ENCODE measurements at regions not wholly inside any gene's neighbourhood (a gene's known extent, or its start where the extent isn't known, plus 50 kb on each side); places are given as distances from the start of the nearest gene placed in this dataset.

DNA sequence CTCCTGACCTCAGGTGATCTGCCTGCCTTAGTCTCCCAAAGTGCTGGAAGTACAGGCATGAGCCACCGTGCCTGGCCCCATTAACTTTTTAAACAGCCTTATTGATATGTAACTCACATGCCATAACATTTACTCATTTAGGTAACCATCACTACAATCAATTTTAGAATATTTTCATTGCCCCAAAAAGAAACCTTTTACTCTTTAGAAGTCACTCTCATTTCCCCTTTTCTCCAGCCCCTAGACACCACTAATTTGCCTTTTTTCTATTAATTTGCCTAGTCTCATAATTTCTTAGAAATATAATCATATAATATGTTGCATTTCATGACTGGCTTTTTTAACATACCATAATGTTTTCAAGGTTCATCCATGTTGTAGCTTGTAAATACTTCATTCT is 57.2 kb upstream of the TACR1 start:
- TF ChIP-seq, protein P1, sequence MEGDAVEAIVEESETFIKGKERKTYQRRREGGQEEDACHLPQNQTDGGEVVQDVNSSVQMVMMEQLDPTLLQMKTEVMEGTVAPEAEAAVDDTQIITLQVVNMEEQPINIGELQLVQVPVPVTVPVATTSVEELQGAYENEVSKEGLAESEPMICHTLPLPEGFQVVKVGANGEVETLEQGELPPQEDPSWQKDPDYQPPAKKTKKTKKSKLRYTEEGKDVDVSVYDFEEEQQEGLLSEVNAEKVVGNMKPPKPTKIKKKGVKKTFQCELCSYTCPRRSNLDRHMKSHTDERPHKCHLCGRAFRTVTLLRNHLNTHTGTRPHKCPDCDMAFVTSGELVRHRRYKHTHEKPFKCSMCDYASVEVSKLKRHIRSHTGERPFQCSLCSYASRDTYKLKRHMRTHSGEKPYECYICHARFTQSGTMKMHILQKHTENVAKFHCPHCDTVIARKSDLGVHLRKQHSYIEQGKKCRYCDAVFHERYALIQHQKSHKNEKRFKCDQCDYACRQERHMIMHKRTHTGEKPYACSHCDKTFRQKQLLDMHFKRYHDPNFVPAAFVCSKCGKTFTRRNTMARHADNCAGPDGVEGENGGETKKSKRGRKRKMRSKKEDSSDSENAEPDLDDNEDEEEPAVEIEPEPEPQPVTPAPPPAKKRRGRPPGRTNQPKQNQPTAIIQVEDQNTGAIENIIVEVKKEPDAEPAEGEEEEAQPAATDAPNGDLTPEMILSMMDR (IDR thresholded peaks at IDR 0.05; ENCODE audit: control insufficient read depth, extremely low read depth, insufficient read depth), result no peak
- DNase-seq (ENCODE audit: low read depth), result no peak

DNA sequence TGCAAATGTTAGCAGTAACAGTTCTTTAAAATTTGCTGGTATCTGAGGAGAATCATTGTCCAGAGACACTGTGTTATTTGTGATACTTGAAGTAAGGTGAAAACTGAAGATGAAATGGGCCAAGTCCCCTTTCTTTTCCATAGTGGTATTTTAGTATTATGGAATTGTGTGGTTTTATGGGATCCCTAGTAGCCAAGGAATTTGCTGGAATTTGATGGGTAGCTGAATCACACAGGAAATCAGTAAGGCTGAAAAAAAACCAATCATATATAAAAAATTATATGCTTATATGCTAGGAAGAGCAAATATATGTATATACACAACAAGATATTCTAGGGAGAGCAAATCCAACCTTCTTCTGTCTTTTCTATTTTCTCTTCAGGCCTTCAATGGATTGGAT is 54.2 kb upstream of the TACR1 start:
- no peak overlapping the region for H3K4me3 ChIP-seq (ENCODE audit: low read depth, low read length)
- no peak for DNase-seq (ENCODE audit: low read depth)
- TF ChIP-seq, protein P1 (IDR thresholded peaks at IDR 0.05; ENCODE audit: control insufficient read depth, extremely low read depth, insufficient read depth), result no peak

More for the DNA sequence above, 57.2 kb upstream of the TACR1 start:
- H3K4me3 ChIP-seq (ENCODE audit: low read depth, low read length), result no peak overlapping the region

DNA sequence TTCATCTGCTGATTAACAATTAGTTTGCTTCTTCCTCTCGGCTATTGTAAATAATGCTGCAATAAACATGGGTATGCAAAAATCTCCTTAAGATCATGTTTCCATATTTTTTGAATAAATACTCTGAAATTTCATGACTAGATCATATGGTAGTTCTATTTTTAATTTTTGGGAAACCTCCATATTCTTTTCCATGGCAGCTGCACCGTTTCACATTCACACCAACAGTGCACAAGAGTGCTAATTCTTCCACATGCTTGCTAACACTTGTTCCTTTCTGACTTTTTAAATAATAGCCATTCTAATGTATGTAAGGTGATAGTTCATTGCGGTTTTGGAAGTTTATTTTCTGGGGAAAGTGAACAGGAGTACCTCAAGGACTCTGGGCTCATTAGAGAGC is 52.6 kb upstream of the TACR1 start:
- H3K4me3 ChIP-seq (ENCODE audit: low read depth, low read length), result no peak overlapping the region
- no peak for DNase-seq (ENCODE audit: low read depth)
- TF ChIP-seq, protein P1 (IDR thresholded peaks at IDR 0.05; ENCODE audit: control insufficient read depth, extremely low read depth, insufficient read depth), result no peak

Measured in LNCaP clone FGC (cell line).